ENCODE measurements at regions not wholly inside any gene's neighbourhood (a gene's known extent, or its start where the extent isn't known, plus 50 kb on each side); places are given as distances from the start of the nearest gene placed in this dataset.

DNA sequence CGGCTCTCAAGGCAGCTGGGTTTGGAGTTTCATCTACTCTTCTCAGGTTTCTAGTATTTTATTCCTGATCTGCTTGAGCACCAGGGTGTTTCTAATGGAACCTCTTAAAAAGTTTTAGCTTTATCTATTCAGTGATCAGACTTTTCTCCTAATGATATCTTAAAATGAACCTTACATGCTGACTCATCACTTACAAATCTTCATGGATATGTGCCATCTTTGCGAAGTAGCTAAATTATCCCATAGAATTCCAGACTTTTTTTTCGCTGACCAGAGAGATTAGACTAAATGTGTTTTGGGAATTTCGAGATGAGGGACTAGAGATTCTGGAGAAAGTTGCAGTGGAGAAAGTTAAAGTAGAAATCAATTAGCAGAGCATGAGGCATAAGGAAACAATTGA lies 401.0 kb downstream of the GRB14 start:
- no peak overlapping the region for H3K4me3 ChIP-seq (ENCODE audit: low read depth, low read length)
- H3K27ac ChIP-seq (ENCODE audit: extremely low read depth, low read depth, low read length): no peak overlapping the region
- TF ChIP-seq YY1 (tag by site-specific recombination; IDR thresholded peaks at IDR 0.05) (no peak), ZNF548 (tag by site-specific recombination; IDR thresholded peaks at IDR 0.05) (no peak), ZNF155 (tag by site-specific recombination; IDR thresholded peaks at IDR 0.05) (no peak)
- POLR2A ChIA-PET: no interaction called here
- H3K9me3 ChIP-seq (ENCODE audit: control insufficient read depth, insufficient read depth, low read depth, low read length): no peaks in the 10 kb centered on the region
- CTCF ChIA-PET: no interaction called here
- H3K4me1 ChIP-seq (ENCODE audit: control insufficient read depth, insufficient read depth, low read length): no peaks in the 10 kb centered on the region
- H3K36me3 ChIP-seq (ENCODE audit: control insufficient read depth in 2 of 2, insufficient read depth in 1 of 2, low read length in 2 of 2): no peaks in the 10 kb centered on the region

DNA sequence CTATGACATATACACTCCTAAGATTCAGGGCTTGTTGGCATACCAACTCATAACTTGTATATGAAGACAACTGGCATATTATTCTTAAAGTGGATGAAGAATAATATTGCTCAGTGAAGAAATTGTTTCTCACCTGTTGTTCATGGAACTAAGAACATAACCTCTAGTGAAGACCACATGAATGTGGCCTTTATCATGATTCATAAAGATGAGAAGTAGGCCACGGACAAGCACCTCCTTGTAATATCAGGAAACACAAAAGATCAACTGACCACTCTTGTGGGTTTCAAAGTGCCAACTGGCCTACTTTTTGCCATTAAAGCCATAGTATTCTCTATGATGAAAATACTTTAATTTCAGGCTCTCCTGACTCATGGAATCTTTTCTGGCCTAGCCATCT lies 407.4 kb downstream of the GRB14 start:
- no peak overlapping the region for H3K4me3 ChIP-seq (ENCODE audit: low read depth, low read length)
- no peak for TF ChIP-seq ZFP69B (tag by site-specific recombination; IDR thresholded peaks at IDR 0.05)
- no peak for TF ChIP-seq ZNF530 (tag by site-specific recombination; IDR thresholded peaks at IDR 0.05; ENCODE audit: low read depth)
- TF ChIP-seq ZNF302 (tag by site-specific recombination; IDR thresholded peaks at IDR 0.05; ENCODE audit: low read depth): no peak
- TF ChIP-seq ZNF501 (tag by site-specific recombination; IDR thresholded peaks at IDR 0.05): no peak
- TF ChIP-seq, protein P1, sequence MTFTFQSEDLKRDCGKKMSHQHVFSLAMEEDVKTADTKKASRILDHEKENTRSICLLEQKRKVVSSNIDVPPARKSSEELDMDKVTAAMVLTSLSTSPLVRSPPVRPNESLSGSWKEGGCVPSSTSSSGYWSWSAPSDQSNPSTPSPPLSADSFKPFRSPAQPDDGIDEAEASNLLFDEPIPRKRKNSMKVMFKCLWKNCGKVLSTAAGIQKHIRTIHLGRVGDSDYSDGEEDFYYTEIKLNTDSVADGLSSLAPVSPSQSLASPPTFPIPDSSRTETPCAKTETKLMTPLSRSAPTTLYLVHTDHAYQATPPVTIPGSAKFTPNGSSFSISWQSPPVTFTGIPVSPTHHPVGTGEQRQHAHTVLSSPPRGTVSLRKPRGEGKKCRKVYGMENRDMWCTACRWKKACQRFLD (tag by site-specific recombination; IDR thresholded peaks at IDR 0.05): no peak
- no peak overlapping the region for H3K27ac ChIP-seq (ENCODE audit: extremely low read depth, low read depth, low read length)
- POLR2A ChIA-PET: no interaction called here
- no peaks in the 10 kb centered on the region for H3K36me3 ChIP-seq (ENCODE audit: control insufficient read depth in 2 of 2, insufficient read depth in 1 of 2, low read length in 2 of 2)
- CTCF ChIA-PET: no interaction called here
- no peaks in the 10 kb centered on the region for H3K4me1 ChIP-seq (ENCODE audit: control insufficient read depth, insufficient read depth, low read length)
- no peaks in the 10 kb centered on the region for H3K9me3 ChIP-seq (ENCODE audit: control insufficient read depth, insufficient read depth, low read depth, low read length)

- no peaks in the 10 kb centered on the region for H3K4me1 ChIP-seq (ENCODE audit: control insufficient read depth, insufficient read depth, low read length)
- no peak overlapping the region for H3K4me3 ChIP-seq (ENCODE audit: low read depth, low read length)
- ChIA-PET CTCF (no interaction called here), POLR2A (no interaction called here)
- TF ChIP-seq ZNF624 (tag by site-specific recombination; IDR thresholded peaks at IDR 0.05) (no peak), HOXD13 (CRISPR knock-in tag; IDR thresholded peaks at IDR 0.05; ENCODE audit: borderline replicate concordance) (no peak), PRDM4 (tag by site-specific recombination; IDR thresholded peaks at IDR 0.05) (no peak), ZNF558 (tag by site-specific recombination; IDR thresholded peaks at IDR 0.05) (no peak), KLF8 (tag by site-specific recombination; IDR thresholded peaks at IDR 0.05) (no peak), ZNF248 (tag by site-specific recombination; IDR thresholded peaks at IDR 0.05) (no peak), ZNF16 (tag by site-specific recombination; IDR thresholded peaks at IDR 0.05; ENCODE audit: low read depth) (no peak), EGR2 (tag by site-specific recombination; IDR thresholded peaks at IDR 0.05; ENCODE audit: low read depth) (no peak), ZNF514 (tag by site-specific recombination; IDR thresholded peaks at IDR 0.05) (no peak), MZF1 (tag by site-specific recombination; IDR thresholded peaks at IDR 0.05; ENCODE audit: borderline replicate concordance) (no peak)
- TF ChIP-seq, protein P2, sequence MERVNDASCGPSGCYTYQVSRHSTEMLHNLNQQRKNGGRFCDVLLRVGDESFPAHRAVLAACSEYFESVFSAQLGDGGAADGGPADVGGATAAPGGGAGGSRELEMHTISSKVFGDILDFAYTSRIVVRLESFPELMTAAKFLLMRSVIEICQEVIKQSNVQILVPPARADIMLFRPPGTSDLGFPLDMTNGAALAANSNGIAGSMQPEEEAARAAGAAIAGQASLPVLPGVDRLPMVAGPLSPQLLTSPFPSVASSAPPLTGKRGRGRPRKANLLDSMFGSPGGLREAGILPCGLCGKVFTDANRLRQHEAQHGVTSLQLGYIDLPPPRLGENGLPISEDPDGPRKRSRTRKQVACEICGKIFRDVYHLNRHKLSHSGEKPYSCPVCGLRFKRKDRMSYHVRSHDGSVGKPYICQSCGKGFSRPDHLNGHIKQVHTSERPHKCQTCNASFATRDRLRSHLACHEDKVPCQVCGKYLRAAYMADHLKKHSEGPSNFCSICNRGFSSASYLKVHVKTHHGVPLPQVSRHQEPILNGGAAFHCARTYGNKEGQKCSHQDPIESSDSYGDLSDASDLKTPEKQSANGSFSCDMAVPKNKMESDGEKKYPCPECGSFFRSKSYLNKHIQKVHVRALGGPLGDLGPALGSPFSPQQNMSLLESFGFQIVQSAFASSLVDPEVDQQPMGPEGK (tag by site-specific recombination; IDR thresholded peaks at IDR 0.05): no peak
- TF ChIP-seq, protein P3, sequence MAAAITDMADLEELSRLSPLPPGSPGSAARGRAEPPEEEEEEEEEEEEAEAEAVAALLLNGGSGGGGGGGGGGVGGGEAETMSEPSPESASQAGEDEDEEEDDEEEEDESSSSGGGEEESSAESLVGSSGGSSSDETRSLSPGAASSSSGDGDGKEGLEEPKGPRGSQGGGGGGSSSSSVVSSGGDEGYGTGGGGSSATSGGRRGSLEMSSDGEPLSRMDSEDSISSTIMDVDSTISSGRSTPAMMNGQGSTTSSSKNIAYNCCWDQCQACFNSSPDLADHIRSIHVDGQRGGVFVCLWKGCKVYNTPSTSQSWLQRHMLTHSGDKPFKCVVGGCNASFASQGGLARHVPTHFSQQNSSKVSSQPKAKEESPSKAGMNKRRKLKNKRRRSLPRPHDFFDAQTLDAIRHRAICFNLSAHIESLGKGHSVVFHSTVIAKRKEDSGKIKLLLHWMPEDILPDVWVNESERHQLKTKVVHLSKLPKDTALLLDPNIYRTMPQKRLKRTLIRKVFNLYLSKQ (tag by site-specific recombination; IDR thresholded peaks at IDR 0.05; ENCODE audit: borderline replicate concordance): no peak
- no peak overlapping the region for H3K27ac ChIP-seq (ENCODE audit: extremely low read depth, low read depth, low read length)
- H3K9me3 ChIP-seq (ENCODE audit: control insufficient read depth, insufficient read depth, low read depth, low read length): no peaks in the 10 kb centered on the region
- no peaks in the 10 kb centered on the region for H3K36me3 ChIP-seq (ENCODE audit: control insufficient read depth in 2 of 2, insufficient read depth in 1 of 2, low read length in 2 of 2)
These were observed 415.9 kb downstream of the GRB14 start for GRCh38 chr2:164205347-164205746.

Data from HEK293 (cell line).